ENCODE measurements at regions not wholly inside any gene's neighbourhood (a gene's known extent, or its start where the extent isn't known, plus 50 kb on each side); places are given as distances from the start of the nearest gene placed in this dataset.
"Not testable (repeated sequence)": the region's sequence is repeated elsewhere in the genome, so short reads cannot be mapped to it uniquely, and the experiment has no call there.

DNA sequence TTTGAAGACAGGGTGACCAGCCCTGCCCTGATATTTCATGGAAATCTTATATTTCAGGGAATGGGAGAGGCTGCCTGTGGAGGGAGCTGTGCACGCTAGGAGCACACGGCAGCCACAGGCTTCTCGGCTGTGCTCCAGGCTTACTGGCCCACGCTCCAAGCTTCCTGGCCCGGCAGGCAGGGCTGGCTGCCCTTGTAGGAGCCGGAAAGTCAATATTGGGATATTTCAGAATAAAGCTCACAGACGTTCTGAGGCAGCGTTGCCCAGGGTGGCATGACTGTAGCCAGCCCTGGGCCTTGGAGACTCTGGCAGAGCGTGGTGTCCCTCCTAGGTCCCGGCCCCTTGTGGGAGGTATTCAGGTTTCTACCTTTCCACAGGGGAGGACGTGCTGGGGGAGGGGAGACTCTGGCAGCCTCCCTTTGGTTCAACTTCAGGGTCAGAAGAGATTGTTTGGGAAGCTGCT, 95.6 kb downstream of the NPIPB11 start:
- no peak for DNase-seq (ENCODE audit: low read depth)

- DNase-seq (ENCODE audit: low read depth), result not testable (repeated sequence)
Measured at GRCh38 chr16:29310243-29310642, 96.3 kb downstream of the NPIPB11 start.

- not testable (repeated sequence) for DNase-seq (ENCODE audit: low read depth)
Measured at GRCh38 chr16:29309601-29310000, 96.9 kb downstream of the NPIPB11 start.

GRCh38 chr16:29308644-29309546, 97.6 kb downstream of the NPIPB11 start:
- no peak for DNase-seq (ENCODE audit: low read depth)

DNA sequence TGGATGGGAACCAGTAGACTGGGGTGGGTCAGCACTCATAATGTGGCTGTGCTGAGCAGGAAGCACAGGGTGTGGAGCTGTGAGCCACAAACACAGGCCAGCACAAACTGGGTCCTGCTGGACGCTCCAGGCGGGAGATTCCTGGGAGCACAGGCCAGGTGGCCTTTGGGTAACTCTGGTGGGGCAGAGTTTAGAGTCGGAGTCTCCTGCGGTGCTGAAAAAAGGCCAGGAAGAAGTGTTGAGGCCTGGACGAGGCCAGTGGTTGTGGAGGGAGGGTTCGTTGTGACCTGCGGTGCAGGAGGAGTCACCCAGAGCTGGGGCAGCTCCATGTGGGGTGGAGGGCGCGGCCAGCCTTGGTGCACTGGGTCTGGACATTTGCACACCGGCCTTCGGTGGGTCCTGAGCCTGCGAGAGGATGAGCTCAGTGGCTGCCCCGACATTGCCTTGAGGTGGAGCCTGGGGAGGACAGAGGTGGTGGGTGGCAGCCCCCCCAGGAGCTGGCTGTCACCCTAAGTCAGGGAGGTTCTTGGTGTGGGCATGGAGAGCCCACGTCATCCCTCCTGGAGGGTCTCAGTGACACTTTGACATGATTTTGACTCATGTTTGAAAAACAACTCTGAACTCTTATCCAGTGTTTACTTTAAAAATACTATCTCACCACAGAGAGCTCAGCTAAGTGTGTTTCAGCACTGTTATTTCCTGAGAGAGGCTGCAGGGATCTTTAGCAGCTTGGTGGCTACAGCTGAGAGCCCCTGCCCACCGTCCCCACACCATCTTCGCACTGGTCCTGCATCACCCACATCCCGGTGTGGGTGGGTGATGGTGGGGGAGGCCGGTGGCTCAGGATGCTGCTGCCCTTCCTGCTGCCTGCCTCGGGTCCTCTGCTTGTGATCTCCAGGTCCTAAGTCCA, 98.7 kb downstream of the NPIPB11 start:
- peak; percentile 73 for DNase-seq (ENCODE audit: low read depth)

- peak; percentile 42 for DNase-seq (ENCODE audit: low read depth)
Measured at GRCh38 chr16:29306943-29307597, 99.4 kb downstream of the NPIPB11 start.

DNA sequence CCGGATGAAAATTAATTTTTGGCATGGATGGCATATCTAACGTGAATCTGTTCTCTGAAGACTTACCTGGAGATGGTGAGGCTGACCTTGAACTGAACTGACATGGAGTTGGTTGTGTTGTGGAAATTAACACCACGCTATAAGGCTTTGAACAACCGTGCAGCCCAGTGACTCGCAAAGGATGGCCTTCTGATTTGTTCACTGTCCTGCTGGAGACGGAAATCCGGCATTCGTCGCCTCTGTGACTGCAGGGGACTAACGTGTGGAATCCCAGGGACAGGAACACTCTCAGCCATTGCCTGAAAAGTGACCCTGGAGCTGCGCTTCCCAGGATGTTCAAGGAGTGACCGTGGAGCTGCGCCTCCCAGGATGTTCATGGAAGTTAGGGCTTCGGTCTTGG, 100.3 kb downstream of the NPIPB11 start:
- DNase-seq (ENCODE audit: low read depth), result no peak

DNA sequence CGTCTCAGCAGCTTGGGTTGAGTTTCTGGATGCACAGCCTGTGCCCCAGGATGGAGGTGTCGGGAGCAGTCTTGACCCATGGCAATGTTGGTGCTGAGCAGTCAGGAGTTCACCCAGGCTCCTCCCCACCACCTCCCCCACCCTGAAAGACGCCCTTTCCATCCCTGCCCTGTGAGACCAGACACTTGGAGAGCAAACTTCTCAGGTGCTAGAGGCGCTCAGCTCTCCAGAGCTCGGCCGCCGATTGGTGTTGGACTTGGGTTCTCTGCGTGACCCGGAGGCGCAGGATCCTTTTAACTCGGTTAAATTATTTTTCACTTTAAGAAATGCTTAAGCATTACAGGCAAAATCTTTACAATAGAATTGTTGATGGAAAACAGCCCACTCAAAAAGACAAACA, 101.5 kb downstream of the NPIPB11 start:
- not testable (repeated sequence) for DNase-seq (ENCODE audit: low read depth)

GRCh38 chr16:29304251-29304650, 102.3 kb downstream of the NPIPB11 start:
- DNase-seq (ENCODE audit: low read depth), result no peak

- DNase-seq (ENCODE audit: low read depth), result no peak
Measured at GRCh38 chr16:29303520-29303919, 103.0 kb downstream of the NPIPB11 start.

GRCh38 chr16:29302976-29303375, 103.5 kb downstream of the NPIPB11 start:
- DNase-seq (ENCODE audit: low read depth), result no peak

DNA sequence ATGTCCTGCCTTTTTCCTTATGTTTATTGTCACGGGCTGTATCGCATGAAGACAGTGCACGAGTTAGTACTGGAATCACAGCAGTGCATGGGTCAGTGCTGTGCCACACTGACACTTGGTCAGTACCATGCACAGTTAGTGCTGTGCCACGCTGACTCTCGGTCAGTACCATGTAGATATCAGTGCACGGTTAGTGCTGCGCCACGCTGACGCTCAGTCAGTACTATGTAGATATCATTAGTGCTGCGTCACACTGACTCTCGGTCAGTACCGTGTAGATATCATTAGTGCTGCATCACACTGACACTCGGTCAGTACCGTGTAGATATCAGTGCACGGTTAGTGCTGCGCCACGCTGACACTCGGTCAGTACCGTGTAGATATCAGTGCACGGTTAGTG, 104.1 kb downstream of the NPIPB11 start:
- DNase-seq (ENCODE audit: low read depth), result not testable (repeated sequence)

DNA sequence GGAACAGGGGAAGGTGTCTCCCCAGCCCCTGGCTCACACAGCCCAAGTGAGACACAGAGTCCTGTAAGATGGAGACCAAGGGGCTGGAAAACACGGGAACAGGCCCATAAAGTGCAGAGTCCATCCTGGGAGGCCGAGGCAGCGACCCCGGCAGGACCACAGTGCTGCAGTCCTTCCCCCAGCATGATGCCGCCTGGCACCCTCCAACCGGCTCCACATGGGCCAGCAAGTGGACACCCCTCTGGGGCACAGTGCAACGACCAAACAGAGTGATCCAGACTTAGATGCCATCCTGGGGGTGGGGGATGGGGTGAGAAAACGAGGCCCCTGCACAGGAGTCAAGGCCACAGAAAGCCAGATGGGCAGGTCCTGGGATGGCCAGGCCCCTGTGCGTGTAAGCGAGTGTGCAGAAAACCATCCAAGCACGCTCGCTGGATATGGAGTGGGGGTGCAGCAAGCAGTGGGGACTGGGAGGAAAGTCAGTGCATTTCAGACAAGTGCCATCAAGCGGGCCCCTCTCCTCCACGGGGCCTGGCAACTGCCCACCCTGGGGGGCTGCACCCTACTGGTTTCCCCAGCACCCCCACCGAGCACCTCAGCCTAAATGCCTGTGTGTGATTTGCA, 104.7 kb downstream of the NPIPB11 start:
- DNase-seq (ENCODE audit: low read depth), result not testable (repeated sequence)

DNA sequence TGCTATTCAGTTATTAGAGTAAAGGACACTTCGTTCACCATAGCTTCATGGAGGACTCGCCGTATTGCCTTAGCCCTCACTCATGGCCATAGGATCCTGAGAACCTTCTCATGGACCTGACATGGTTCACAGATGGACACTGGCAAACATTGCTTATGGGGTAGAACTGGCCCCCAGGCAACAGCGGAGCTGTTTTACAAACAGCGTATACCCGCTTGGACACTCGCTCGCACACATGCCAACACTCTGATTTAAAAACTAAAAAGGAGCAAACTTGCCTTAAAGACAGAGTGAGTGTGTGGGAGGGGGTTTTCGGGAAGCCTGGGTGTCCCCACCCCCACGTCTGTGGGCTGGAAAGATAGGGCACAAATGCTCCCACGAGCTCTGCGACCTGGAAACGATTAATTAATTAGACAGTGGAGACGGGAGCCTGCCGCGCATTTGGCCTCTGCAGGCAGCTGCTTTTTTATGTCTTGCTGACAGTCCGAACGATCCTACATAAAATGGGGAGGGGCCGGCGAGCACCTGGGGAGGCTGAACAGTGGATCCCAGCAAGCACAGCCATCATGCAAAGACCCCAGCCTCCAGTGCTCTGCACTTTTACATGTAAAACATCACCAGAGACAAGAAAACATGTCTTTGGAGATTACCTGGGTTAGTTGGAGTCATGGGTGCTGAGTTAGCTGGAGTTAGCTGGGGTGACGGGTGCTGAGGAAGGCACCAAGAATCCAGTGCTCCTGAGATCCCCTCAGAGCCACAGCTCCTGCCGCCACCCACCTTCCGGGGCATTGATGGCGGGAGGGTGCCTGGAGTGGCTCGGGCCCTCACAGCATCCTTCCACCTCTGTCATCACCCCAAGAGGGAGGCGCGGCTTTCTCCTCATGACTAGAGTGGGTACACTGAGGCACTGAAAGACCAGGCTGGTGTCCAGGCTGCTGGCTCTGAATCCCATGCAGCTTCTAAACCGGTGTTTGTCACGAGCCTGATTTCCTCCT, 105.7 kb downstream of the NPIPB11 start:
- not testable (repeated sequence) for DNase-seq (ENCODE audit: low read depth)

GRCh38 chr16:29300030-29300491, 106.5 kb downstream of the NPIPB11 start:
- peak; percentile 94 for DNase-seq (ENCODE audit: low read depth)

DNA sequence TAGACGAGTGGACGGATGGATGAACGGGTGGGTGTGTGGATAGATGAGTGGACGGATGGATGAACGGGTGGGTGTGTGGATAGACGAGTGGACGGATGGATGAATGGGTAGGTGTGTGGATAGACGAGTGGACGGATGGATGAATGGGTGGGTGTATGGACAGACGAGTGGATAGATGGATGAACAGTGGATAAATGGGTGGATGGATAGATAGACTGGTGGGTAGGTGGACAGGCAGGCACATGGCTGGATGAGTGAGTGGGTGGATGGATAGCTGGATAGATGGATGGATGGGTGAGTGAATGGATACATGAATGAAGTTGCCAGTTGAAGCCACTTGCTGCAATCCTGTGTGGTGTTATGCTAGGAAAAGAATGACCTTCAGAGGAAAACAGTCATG, 107.5 kb downstream of the NPIPB11 start:
- DNase-seq (ENCODE audit: low read depth), result not testable (repeated sequence)

GRCh38 chr16:29298307-29298706, 108.2 kb downstream of the NPIPB11 start:
- not testable (repeated sequence) for DNase-seq (ENCODE audit: low read depth)

- DNase-seq (ENCODE audit: low read depth), result not testable (repeated sequence)
Measured at GRCh38 chr16:29297809-29298177, 108.7 kb downstream of the NPIPB11 start.

DNA sequence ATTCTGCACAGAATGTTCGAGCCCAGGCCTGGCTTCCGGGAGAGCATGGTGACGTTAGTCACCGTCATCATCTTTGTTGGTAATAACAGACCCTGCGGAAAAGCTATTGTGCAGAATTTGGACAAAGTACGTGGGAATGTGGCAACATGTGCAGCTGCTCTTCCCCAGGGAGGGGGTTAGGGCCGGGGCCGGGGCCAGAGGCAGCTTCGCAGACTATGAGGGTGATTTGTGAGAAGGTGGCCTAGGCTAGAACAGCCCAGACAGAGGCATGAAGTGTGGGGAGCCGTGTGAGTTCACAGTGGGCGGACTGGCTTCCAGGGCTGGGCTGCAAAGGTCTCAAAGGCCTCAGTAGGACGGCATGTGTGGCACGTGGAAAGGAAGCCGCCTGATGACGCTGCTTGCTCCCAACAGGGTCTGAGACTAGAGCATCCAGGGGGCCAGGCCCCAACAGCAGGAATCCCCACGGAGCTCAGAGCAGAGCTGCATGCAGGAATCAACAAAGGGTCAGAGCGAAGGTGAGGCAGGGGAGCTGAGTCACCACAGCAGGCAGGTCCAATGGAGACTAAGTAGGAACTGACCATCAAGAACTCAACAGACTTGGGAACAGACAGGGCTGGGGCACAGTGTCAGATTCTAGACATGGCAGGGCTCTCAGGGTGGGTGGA, 109.2 kb downstream of the NPIPB11 start:
- DNase-seq (ENCODE audit: low read depth), result not testable (repeated sequence)

GRCh38 chr16:29296176-29296575, 110.3 kb downstream of the NPIPB11 start:
- DNase-seq (ENCODE audit: low read depth), result not testable (repeated sequence)

All from amniotic epithelial cell (primary cell).